GM12878 (cell line): ENCODE measurements at regions not wholly inside any gene's neighbourhood (a gene's known extent, or its start where the extent isn't known, plus 50 kb on each side); places are given as distances from the start of the nearest gene placed in this dataset.

Experiments used
- ATAC-seq: fragments of 200-7000 bp; cut with Tn5 transposase; 3 replicates; pipeline ENCODE4 v1.9.1; 2020; ENCODE audit warnings: mild to moderate bottlenecking, moderate library complexity
- BruUV-seq: library from RNA; stranded (reverse); fragments of 400-500 nt; replicated peaks from 2 replicates; lab custom pipeline; 2021; lab: Mats Ljungman, UMichigan
- CTCF ChIA-PET: fragments of 300-600 bp; sonication (Branson Sonifier 250); formaldehyde crosslinking; extraction: SDS; loops from one replicate; lab custom pipeline; 2021; ENCODE audit warnings: inconsistent platforms; lab: Yijun Ruan, JAX
- POLR2A ChIA-PET: fragments of 350-600 bp; formaldehyde crosslinking; extraction: SDS; loops from one replicate; lab custom pipeline; 2021; ENCODE audit warnings: inconsistent platforms; lab: Charles Lee
- RAD21 ChIA-PET: fragments of 300-600 bp; sonication (Branson Sonifier 250); formaldehyde crosslinking; loops from one replicate; lab custom pipeline; 2023; ENCODE audit warnings: antibody characterized with exemption; ENCODE audit not compliant: unreplicated experiment; lab: Charles Lee
- SMC1A ChIA-PET: fragments of 300-600 bp; sonication (Branson Sonifier 250); formaldehyde crosslinking; loops from one replicate; lab custom pipeline; 2023; ENCODE audit not compliant: unreplicated experiment, uncharacterized antibody; lab: Charles Lee
- DNase-seq: peaks from one replicate; pipeline ENCODE4 v3.0.0-alpha.2; 2011; ENCODE audit warnings: low read depth, low spot score
- FAIRE-seq: peaks from 3 replicates; lab custom pipeline; 2011; peaks lifted over from hg19 to GRCh38; lab: Jason Lieb, UNC
- H2AFZ ChIP-seq: 2 replicates; pipeline ENCODE4 v1.6.0; 2011; ENCODE audit warnings: low read depth, low read length, control low read depth; ENCODE audit not compliant: control insufficient read depth
- H3K27ac ChIP-seq: 2 replicates; pipeline ENCODE4 v1.5.1; 2011; ENCODE audit warnings: control low read depth; ENCODE audit not compliant: control insufficient read depth, insufficient read depth
- H3K27me3 ChIP-seq, 2 experiments: replicated peaks in 1 of 2; 2 replicates each; pipeline versions ENCODE4 v1.6.0 to v1.6.1; 2011; ENCODE audit warnings: low read length in 1 of 2; ENCODE audit not compliant: control insufficient read depth in 2 of 2, insufficient read depth in 2 of 2
- H3K36me3 ChIP-seq, 2 experiments: 2 replicates each; pipeline ENCODE4 v1.5.1; 2011; ENCODE audit warnings: low read length in 1 of 2; ENCODE audit not compliant: control insufficient read depth in 2 of 2, insufficient read depth in 2 of 2
- H3K4me1 ChIP-seq: 2 replicates; pipeline ENCODE4 v1.6.1; 2011; ENCODE audit warnings: mild to moderate bottlenecking, low read length, moderate library complexity, mixed read lengths; ENCODE audit not compliant: control insufficient read depth, insufficient read depth
- H3K4me2 ChIP-seq: 2 replicates; pipeline ENCODE4 v1.6.0; 2011; ENCODE audit warnings: control low read depth; ENCODE audit not compliant: control insufficient read depth, insufficient read depth
- H3K4me3 ChIP-seq: fragments of 200-600 bp; sonication (generic); 2 replicates; pipeline ENCODE4 v1.5.1; 2016
- H3K79me2 ChIP-seq: 2 replicates; pipeline ENCODE4 v1.6.0; 2011; ENCODE audit warnings: low read length; ENCODE audit not compliant: control insufficient read depth, insufficient read depth
- H3K9ac ChIP-seq: 2 replicates; pipeline ENCODE4 v1.8.0; 2011; ENCODE audit warnings: low read length, control low read depth, mixed read lengths; ENCODE audit not compliant: control insufficient read depth, insufficient read depth
- H3K9me3 ChIP-seq: replicated peaks from 3 replicates; pipeline ENCODE4 v1.5.1; 2011; ENCODE audit warnings: mild to moderate bottlenecking, low read length; ENCODE audit not compliant: control insufficient read depth, insufficient read depth
- H4K20me1 ChIP-seq: 2 replicates; pipeline ENCODE4 v1.6.0; 2011; ENCODE audit not compliant: control insufficient read depth, insufficient read depth
- CBX5 ChIP-seq: sonication (generic); IDR thresholded peaks from 2 replicates; pipeline ENCODE4 v1.6.1; 2016; ENCODE audit warnings: low read depth, moderate library complexity, mild to moderate bottlenecking, inconsistent platforms
- CHD1 ChIP-seq: IDR thresholded peaks from 2 replicates; pipeline ENCODE4 v1.6.1; 2012; ENCODE audit warnings: low read depth, low read length, improper control_type of control experiment
- HCFC1 ChIP-seq: fragments of 150-350 bp; IDR thresholded peaks from 2 replicates; pipeline ENCODE4 v1.6.1; 2014; ENCODE audit warnings: low read length
- HDAC2 ChIP-seq: fragments of 200-600 bp; sonication (generic); IDR thresholded peaks from 2 replicates; pipeline ENCODE4 v1.6.1; 2017
- HDAC6 ChIP-seq: fragments of 200-600 bp; sonication (generic); IDR thresholded peaks from one replicate; pipeline ENCODE4 v1.8.0; 2017; ENCODE audit warnings: antibody characterized with exemption; ENCODE audit not compliant: unreplicated experiment
- NBN ChIP-seq: fragments of 450-650 bp; IDR thresholded peaks from 2 replicates; pipeline ENCODE4 v1.6.1; 2016
- RBBP5 ChIP-seq: fragments of 200-600 bp; sonication (generic); conservative IDR thresholded peaks from 2 replicates; pipeline ENCODE4 v1.6.1; 2016
- SMAD5 ChIP-seq: IDR thresholded peaks from 2 replicates; pipeline ENCODE4 v1.6.1; 2016; ENCODE audit warnings: antibody characterized with exemption, low read depth
- SMC3 ChIP-seq: IDR thresholded peaks from 2 replicates; pipeline ENCODE4 v1.6.1; 2011; ENCODE audit warnings: low read length, improper control_type of control experiment, borderline replicate concordance
- SP1 ChIP-seq: IDR thresholded peaks from one replicate; pipeline ENCODE4 v1.6.1; 2011; ENCODE audit warnings: low read depth, low read length
- SPI1 ChIP-seq: IDR thresholded peaks from 2 replicates; pipeline ENCODE4 v1.6.1; 2011; ENCODE audit warnings: low read depth, mild to moderate bottlenecking, low read length, moderate library complexity, borderline replicate concordance; ENCODE audit not compliant: insufficient read depth
- STAT1 ChIP-seq: fragments of 450-650 bp; conservative IDR thresholded peaks from 2 replicates; pipeline ENCODE4 v1.6.1; 2014; ENCODE audit warnings: antibody characterized with exemption, mild to moderate bottlenecking
- ZZZ3 ChIP-seq: IDR thresholded peaks from 2 replicates; pipeline ENCODE4 v1.6.1; 2011; ENCODE audit warnings: low read depth; ENCODE audit not compliant: control insufficient read depth, insufficient read length
- WGBS: methylation state at CpG from one replicate; pipeline ENCODE4 v1.1.6; 2016; ENCODE audit warnings: low lambda C conversion rate; ENCODE audit not compliant: insufficient replicate concordance, insufficient coverage; ENCODE audit errors: missing lambda C conversion rate; 5-methylcytosine and 5-hydroxymethylcytosine counted together
- in situ Hi-C: fragments of 300-500 bp; cut with MboI; formaldehyde crosslinking; loops from 9 replicates; pipeline ENCODE4 v1.14.3; 2018; ENCODE audit warnings: mixed read lengths
- intact Hi-C: fragments of 100-400 bp; cut with micrococcal nuclease; formaldehyde crosslinking; loops from one replicate; pipeline ENCODE4 v1.14.2; 2022; ENCODE audit not compliant: unreplicated experiment
- TF ChIP-seq, protein P1 (sequence below): fragments of 450-650 bp; IDR thresholded peaks from 2 replicates; pipeline ENCODE4 v1.6.1; 2014; ENCODE audit warnings: mild to moderate bottlenecking
- TF ChIP-seq, protein P2 (sequence below): IDR thresholded peaks from 2 replicates; pipeline ENCODE4 v1.6.1; 2012; ENCODE audit warnings: improper control_type of control experiment, low read depth, low read length; ENCODE audit not compliant: insufficient replicate concordance
- TF ChIP-seq, protein P3 (sequence below): IDR thresholded peaks from 2 replicates; pipeline ENCODE4 v1.6.1; 2011; ENCODE audit warnings: borderline replicate concordance, low read depth, mild to moderate bottlenecking, moderate library complexity, low read length; ENCODE audit not compliant: insufficient read depth, poor library complexity, severe bottlenecking

DNA sequence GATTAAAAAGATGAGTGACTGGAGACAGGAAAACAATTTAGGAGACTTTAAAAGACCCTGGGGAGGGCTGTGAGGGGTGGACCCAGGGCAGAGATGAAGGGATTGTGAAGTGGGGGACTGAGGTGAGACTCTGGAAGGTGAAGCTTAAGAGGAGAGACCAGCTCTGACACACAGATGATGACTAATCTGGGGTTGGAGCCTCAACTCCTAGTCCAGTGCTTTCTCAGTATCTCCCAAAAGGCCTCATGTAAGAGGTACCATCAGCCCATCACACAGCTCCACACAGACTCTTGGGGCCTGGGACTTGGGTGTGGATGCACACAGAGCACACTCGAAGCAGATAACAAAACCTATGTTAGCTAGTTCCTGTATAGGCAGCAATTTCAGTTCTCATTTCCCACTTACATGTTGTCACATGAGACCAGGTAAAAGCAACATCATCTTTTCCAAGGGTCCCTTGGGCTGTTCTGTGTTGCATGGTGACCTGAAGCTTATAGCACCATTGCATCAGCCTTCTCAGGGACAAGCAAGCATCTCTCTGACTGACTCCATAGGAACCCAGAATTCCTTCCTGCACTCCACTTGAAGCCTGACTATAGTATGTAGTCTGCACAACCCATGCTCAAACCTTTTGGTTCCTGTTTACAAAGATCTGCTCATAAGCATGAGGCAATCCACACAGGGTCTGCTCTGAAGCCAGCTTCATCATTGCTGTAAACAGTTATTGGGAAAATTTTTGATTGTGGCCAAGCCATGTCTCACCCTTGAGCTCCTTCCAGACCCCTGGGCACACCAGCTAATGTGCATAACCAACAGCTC is 88.6 kb upstream of the MYCBP2 start (continued):
- TF ChIP-seq, protein P1, sequence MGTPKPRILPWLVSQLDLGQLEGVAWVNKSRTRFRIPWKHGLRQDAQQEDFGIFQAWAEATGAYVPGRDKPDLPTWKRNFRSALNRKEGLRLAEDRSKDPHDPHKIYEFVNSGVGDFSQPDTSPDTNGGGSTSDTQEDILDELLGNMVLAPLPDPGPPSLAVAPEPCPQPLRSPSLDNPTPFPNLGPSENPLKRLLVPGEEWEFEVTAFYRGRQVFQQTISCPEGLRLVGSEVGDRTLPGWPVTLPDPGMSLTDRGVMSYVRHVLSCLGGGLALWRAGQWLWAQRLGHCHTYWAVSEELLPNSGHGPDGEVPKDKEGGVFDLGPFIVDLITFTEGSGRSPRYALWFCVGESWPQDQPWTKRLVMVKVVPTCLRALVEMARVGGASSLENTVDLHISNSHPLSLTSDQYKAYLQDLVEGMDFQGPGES, result no peak
- TF ChIP-seq HDAC2, result no peak

DNA sequence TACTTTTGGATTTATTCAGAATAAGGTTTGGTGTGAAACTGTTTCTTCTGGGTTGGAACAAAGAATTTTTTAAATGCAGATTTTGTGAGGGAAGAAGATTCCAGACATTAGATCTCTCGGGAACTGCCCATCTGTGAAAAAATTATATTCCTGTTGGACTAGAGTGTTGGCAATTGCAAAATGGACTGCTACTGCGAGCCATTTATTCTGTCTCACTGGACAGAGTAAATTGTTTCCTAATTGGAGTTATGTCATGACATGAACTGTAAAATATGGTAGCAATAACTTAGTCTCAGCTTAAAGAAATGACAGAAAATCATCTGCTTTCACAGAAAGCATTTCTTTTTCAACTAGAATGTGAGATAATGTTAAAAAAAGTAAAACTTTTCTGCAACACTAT is 86.0 kb upstream of the MYCBP2 start:
- Histone ChIP-seq H3K27ac (no peak overlapping the region), H3K9me3 (no peaks in the 10 kb centered on the region), H3K4me3 (no peak overlapping the region), H3K4me1 (peaks cover 10% of the 10 kb centered on the region), H3K79me2 (no peaks in the 10 kb centered on the region), H4K20me1 (no peaks in the 10 kb centered on the region), H3K9ac (no peak overlapping the region), H3K36me3 (no peaks in the 10 kb centered on the region), H3K4me2 (no peak overlapping the region), H3K27me3 (no peaks in the 10 kb centered on the region), H2AFZ (no peak overlapping the region)
- 92% methylated on average over 2 of the region's 2 CpGs for WGBS
- RAD21 ChIA-PET, result no interaction called here
- POLR2A ChIA-PET, result no interaction called here
- intact Hi-C loops (no loop called here), in situ Hi-C loops (no loop called here)
- FAIRE-seq (no peak), ATAC-seq (no peak), DNase-seq (no peak)
- CTCF ChIA-PET, result interaction anchor here (1.4 to 2.2 kb wide), 2 partner anchors 66 to 74 kb away, joined by 3 to 8 read pairs; no protein-coding TSS in a partner anchor
- SMC1A ChIA-PET, result interaction anchor here (1.0 to 2.2 kb wide), 7 partner anchors 10 to 97 kb away, joined by 3 to 7 read pairs (median 3); no protein-coding TSS in a partner anchor
- BruUV-seq, result no TSS peak
- TF ChIP-seq STAT1, result no peak
- TF ChIP-seq SMAD5, result no peak
- TF ChIP-seq SPI1, result no peak
- no peak for TF ChIP-seq CBX5
- no peak for TF ChIP-seq HCFC1
- no peak for TF ChIP-seq NBN
- TF ChIP-seq, protein P2, sequence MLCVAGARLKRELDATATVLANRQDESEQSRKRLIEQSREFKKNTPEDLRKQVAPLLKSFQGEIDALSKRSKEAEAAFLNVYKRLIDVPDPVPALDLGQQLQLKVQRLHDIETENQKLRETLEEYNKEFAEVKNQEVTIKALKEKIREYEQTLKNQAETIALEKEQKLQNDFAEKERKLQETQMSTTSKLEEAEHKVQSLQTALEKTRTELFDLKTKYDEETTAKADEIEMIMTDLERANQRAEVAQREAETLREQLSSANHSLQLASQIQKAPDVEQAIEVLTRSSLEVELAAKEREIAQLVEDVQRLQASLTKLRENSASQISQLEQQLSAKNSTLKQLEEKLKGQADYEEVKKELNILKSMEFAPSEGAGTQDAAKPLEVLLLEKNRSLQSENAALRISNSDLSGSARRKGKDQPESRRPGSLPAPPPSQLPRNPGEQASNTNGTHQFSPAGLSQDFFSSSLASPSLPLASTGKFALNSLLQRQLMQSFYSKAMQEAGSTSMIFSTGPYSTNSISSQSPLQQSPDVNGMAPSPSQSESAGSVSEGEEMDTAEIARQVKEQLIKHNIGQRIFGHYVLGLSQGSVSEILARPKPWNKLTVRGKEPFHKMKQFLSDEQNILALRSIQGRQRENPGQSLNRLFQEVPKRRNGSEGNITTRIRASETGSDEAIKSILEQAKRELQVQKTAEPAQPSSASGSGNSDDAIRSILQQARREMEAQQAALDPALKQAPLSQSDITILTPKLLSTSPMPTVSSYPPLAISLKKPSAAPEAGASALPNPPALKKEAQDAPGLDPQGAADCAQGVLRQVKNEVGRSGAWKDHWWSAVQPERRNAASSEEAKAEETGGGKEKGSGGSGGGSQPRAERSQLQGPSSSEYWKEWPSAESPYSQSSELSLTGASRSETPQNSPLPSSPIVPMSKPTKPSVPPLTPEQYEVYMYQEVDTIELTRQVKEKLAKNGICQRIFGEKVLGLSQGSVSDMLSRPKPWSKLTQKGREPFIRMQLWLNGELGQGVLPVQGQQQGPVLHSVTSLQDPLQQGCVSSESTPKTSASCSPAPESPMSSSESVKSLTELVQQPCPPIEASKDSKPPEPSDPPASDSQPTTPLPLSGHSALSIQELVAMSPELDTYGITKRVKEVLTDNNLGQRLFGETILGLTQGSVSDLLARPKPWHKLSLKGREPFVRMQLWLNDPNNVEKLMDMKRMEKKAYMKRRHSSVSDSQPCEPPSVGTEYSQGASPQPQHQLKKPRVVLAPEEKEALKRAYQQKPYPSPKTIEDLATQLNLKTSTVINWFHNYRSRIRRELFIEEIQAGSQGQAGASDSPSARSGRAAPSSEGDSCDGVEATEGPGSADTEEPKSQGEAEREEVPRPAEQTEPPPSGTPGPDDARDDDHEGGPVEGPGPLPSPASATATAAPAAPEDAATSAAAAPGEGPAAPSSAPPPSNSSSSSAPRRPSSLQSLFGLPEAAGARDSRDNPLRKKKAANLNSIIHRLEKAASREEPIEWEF, result no peak
- TF ChIP-seq SP1, result no peak
- TF ChIP-seq RBBP5, result no peak
- no peak for TF ChIP-seq ZZZ3
- TF ChIP-seq SMC3, result no peak
- TF ChIP-seq HDAC6, result no peak
- TF ChIP-seq CHD1, result no peak
- TF ChIP-seq, protein P3, sequence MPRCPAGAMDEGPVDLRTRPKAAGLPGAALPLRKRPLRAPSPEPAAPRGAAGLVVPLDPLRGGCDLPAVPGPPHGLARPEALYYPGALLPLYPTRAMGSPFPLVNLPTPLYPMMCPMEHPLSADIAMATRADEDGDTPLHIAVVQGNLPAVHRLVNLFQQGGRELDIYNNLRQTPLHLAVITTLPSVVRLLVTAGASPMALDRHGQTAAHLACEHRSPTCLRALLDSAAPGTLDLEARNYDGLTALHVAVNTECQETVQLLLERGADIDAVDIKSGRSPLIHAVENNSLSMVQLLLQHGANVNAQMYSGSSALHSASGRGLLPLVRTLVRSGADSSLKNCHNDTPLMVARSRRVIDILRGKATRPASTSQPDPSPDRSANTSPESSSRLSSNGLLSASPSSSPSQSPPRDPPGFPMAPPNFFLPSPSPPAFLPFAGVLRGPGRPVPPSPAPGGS, result no peak
